Stimulated activated CD8-positive, alpha-beta memory T cell treated with anti-CD3 and anti-CD28 coated beads, Interleukin-15, amount 100 ng/mL, for 1 hour (primary cell): ENCODE measurements at regions not wholly inside any gene's neighbourhood (a gene's known extent, or its start where the extent isn't known, plus 50 kb on each side); places are given as distances from the start of the nearest gene placed in this dataset.
"Not testable (repeated sequence)": the region's sequence is repeated elsewhere in the genome, so short reads cannot be mapped to it uniquely, and the experiment has no call there.

Source experiments
- DNase-seq: peaks from one replicate; pipeline ENCODE4 v3.0.0-alpha.2; 2020; ENCODE audit warnings: low read depth

DNA sequence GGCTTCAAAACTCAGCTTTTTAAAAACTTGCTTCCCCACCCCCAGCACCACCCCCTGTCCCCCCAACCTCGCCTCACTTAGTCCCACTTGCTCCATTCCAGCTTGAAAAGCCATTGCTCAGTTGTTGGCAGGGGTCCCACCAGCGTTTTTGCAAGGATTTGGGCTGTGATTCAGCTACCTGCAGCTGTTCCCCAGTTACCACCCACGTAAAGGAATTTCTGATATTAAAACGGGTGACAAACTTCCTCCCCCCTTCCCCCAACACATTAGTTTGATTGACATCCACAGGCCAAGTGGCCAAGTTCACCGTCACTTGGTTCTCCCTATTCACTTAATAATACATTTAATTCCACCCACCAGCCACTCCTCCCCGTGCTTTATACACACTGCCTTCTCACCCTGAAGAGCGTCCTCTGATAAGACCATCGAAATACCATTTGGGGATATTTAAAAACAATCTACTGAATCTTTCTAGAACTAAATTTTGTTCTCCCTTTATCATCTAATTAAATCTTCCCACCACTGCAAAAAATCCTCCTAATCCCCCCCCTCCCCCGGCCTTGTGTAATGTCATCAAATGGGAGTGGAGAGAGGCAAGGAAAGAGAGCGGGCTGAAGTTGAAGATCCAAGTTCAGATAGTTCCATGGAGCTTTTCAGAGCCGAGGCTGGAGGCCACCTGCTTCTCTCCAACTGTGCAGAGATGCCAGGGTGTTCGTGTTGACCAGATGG is 55.1 kb downstream of the SOX9 start:
- no peak for DNase-seq

DNA sequence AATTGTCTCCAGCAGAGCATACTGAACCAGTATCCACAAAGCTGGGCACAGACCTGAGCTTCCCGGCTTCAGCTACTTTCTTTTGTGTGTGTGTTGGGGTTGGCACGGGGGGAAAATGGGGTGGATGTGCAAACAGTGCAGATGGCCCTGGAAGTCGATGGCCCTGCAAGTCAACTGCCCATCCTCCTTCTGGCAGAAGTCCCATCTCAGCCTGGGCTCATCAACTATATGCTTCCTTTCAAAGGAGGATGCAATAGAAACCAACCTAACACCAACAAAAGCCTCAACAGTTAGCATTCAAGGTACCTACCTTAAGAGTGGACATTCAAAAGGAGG is 55.7 kb downstream of the SOX9 start:
- no peak for DNase-seq

DNA sequence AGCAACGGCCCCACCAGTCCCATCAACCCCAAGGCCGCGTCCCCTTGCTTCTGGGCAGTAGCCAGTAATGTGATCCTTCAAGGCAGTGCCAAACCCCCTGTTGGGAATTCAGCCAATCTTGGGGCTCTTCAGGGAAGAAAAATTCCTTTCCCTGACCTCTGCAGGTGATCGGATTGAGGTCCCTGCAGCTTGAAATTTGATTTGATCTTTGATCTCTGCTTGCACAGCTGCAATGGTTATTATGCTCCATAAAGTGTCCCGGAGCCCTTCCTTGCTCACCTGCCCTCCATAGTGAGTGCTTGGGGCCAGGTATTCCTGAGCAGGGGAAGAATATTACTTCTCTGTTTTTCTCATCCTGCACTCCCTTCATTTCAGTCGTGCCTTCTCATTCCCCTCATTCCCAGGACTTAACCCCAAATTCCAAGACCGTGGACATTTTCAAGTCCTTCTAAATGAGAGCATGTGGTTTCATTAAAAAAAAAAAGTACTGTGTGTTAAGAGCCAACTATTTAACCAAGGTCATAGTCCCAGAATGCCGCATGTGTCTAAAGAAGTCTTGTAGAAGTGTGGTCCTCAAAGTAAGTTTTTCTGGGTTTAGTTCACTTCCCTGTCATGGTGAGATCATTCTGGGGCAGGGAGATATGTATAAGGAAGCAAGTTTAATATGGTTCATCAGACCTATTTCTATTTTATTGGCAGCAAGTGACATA is 56.3 kb downstream of the SOX9 start:
- DNase-seq: no peak

DNA sequence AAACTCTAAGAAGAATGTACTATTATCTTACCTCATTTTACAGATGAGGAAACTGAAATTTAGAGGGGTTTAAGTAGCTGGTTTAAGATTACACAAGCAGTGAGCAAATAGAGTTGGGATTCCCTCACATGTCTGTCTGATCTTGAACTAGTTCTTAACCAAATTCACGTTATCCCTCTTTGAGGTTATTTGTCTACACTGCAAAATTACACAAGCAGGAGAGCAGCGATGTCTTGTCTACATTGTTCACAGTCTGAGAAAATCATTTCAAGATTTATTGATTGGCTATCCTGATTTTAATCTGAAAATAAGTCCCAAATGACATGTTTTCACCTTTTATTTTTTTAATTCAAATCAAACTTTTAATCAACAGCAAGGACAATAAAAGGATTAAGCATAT is 56.9 kb downstream of the SOX9 start:
- no peak for DNase-seq

DNA sequence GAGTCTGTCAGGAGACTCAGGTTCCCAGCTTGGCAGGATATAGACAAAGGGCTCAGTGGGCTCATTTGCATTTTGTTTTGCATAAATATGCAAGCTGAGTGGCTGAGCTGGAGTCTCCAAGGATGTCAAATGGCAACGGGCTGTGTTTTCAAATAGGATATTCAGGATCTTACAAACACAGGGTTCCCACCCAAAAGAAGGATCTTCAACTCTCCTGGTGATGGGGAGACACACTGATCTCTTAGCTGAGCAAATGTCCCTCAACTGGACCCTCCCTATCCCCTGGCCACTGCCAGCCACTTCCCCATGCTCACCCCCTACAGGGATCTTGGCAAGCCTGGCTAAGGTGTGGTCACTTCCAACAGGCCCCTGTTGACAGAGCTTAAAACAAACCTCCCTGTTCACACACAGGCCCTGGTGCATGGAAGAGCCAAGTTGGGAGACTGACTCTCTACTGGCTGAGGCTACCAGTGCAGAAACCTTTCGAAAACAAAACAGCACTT is 61.6 kb downstream of the SOX9 start:
- DNase-seq: no peak

DNA sequence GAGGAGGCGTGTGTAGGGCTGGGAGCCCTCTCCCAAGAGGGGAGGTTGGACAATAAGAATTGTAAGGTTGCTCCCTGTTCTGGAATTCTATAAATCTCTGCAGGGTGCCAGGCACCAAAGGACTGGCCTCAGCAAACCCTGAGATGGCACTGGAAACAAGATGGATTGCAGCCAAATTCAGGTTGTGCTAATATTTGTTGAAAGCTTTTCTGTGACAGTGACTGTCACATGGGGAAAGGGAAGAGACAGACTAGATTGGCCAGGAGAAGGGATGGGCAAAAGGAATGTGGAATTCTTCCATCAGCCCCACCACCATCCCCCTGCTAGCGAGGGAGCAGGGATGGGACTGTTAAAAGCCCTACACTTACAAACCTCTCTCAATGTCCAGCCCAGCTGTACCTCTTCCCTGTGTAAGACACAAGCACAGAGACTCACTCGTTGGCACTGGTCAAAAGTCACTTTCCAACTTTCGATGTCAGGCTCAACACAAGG is 62.4 kb downstream of the SOX9 start:
- DNase-seq: no peak

DNA sequence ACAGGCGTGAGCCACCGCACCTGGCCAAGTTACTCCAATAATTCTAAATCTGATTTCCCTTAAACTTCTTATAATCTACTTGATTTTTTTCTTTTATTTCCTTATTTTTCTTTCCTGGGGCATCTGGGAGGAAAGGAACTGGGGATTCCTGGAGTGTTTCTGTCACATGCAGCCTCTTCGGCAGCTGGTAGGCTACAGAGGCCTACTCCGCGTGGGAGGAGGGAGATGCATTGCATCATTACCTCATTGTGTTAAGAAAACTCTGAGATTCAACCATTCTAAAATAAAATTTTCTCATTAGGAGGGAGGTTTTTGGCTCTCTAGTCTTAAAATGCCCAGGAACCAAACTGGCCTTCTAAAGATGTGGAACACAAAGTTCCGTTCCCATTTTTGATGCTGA is 64.0 kb downstream of the SOX9 start:
- no peak for DNase-seq

DNA sequence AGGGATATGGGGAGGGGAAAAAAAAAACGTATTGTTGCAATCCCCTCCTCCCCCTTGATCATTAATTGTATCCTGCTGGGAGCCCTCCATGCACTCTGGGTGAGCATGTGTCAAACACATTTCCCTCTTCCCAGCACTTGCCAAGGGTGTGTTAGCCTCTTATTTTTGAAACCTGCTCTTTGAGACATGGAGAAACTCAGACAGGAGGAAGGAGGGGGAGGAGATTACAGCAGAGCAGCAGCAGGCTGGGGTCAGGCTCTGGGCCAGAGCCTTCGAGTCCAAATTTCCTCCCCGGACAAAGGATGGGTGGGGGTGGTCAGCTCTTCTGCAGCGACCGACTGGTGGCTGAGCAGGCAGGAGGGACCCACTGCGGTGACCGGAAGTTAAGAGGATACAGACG is 64.7 kb downstream of the SOX9 start:
- DNase-seq: no peak

DNA sequence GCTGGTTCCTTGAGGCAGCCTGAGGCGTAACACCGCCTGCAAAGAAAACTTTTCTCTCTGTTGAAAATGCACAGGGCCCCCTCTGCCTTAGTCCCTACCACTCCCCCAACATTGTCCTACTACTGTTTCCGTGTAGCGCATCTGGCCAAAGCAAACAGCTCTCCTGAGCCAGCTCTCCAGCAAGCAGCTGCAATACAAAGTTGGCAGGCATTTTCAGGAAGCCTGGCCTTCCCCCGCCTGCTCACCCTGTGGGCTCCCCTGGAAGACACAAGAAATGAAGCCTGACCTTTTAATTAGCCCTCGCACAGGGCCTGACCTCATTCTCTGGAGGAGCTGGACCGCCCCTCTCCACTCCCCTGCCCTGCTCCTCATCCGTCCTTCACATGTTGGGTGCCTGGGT is 66.7 kb downstream of the SOX9 start:
- no peak for DNase-seq

DNA sequence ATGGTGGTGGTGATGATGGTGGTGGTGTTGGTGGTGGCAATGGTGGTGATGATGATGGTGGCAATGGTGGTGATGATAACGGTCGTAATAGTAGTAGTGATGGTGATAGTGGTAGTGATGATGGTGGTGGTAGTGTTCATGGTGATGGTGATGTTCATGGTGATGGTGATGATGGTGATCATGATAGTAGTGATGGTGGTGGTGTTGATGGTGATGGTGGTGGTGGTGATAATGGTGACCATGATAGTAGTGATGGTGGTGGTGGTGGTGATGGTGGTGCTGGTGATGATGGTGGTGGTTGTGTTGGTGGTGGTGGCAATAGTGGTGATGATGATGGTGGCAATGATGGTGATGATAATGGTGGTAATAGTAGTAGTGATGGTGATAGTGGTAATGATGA is 68.0 kb downstream of the SOX9 start:
- DNase-seq: no peak

DNA sequence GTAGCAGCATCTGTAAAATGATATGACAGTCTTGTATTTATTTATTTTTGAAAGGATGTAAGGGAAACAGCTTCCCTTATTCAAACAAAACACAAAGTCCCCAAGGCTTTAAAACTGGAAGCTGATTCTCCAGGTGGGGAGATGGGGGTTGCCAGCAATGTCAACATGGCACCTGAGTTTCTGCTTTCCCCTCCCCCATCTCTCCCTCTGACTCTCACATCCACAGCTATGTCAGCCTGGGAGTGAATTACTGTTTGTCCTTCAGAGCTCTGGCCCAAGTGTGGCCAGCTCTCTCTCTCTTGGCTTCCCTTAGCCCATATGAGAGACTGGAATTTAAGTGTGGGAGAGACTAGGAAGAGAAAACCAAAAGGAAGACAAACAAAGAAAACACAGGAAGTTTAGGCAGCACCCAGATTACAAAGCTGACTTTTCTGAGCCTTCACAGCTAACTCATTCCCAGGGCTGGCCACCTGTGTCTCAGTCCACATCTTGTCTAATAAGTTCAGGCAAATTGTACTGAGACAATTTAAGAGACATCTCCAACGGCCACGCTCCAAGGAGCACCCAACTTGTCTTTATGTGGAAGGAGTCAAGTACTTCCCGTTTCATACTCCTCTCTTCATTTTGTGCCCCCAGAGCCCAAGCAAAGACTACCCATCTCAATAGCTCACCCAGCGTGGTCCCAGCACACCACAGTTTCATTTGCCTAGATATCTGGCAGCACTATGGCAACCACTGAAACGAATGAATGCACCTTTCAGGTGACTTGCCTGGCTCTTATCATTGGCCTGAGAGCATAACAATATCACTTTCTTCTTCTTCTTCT is 69.2 kb downstream of the SOX9 start:
- no peak for DNase-seq

DNA sequence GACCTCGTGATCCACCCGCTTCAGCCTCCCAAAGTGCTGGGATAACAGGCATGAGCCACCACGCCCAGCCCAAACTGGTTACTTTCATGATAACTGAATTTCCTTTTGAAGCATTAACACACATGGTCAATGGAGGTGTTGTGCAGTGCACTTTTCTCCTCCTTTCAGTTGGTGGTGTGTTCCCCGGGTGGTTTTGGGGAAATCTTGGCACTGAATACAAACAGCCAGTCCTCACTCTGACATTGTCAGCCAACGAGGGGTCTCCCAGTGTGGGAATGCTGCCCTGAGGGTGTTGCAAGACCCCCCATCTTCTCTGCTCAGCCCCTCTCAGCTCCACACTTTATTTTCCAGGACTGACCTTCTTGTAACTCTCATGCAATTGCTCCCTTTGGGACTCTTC is 70.5 kb downstream of the SOX9 start:
- no peak for DNase-seq

DNA sequence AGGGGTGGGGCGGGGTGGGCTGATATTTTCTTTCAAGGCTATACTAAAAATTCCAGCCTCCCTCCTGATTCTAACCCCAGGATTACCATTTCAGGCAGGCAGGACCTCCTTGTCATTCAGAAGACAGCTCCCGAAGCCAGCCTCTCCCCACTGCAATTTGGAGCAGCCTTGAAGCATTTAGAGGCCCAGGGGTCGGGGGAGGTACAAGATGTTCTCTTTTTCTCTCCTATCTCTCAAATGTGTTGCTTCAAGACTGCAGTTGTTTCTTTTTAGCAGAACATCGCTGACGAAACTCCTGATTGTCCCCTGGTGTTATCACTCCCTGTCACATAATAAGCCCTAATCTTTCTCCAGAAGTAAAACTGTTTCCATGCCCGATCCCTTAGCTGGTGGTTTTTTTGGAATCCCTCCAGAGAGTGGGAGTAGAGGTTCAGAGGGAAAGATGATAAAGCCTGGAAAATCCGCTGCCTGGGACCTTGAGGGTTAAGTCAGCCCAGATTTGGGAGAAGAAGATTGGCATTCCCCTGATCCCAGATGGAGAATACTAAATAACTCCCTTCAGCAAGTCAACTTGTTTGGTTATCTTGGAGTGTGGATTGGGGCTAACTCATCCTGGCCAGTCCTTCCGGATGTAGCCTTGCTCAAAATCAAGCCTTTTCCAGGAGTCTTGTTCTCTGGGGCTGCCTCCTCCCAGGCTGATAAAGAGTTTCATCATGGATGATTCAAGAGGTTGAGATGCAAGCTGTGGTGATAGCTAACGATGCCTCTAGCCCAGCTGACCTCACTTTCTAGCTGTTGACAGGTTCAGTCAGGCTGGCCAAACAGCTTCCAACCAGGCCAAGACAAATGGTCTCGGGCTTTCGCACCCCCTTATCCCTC is 71.3 kb downstream of the SOX9 start:
- DNase-seq: no peak

DNA sequence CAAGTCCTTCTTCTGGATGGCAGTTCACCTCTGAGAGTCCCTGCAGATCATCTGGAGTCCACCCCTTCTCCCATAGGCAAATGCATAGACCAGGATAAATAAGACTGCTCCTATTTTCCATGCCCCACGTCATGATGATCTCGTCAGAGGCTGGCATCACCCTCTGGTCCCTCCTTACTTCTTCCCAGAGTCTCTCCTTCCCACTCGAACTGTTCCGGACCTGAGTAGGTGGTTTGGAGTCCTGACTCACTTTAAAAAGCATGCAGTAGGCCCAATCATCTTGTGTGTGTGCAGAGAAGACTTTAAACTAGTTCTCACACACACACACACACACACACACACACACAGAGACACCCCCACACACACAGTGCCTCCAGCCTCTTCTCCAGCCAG is 72.0 kb downstream of the SOX9 start:
- DNase-seq: no peak

DNA sequence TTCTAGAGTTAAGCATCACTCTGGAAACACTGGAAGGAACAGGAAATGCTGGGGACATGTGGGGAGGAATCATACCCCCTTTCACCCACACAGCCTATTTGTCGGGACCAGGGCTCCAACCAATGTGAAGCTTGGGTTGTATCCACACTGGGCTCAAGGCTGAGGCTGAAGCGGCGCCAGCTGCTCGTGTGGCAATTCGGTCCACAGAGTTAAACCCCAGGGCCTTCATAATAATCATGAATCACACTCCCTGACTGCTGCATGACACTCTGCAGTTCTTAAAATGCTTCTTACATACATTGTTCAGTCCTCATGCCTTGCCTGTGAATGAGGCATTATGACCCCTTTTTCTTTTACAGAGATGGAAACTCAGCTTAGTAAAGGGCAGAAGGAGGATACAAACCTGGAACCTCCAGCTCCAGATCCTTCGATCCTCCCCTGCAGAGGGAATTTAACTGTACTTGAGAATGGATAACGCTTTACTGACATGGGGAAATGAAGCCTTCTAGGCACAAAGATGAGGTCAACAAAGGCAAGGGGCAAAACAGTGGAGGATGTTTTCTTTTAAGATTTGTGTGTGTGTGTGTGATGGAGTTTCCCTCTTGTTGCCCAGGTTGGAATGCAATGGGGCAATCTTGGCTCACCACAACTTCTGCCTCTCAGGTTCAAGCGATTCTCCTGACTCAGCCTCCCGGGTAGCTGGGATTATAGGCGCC is 72.7 kb downstream of the SOX9 start:
- no peak for DNase-seq

DNA sequence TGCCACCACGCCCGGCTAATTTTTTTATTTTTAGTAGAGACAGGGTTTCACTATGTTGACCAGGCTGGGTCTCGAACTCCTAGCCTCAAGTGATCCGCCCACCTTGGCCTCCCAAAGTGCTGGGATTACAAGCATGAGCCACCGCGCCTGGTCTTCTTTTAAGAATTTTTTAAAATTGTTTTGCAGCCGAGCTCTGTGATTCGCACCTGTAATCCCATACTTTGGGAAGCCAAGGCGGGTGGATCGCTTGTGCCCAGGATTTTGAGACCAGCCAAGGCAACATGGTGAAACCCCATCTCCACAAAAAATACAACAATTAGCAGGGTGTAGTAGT is 73.3 kb downstream of the SOX9 start:
- not testable (repeated sequence) for DNase-seq

DNA sequence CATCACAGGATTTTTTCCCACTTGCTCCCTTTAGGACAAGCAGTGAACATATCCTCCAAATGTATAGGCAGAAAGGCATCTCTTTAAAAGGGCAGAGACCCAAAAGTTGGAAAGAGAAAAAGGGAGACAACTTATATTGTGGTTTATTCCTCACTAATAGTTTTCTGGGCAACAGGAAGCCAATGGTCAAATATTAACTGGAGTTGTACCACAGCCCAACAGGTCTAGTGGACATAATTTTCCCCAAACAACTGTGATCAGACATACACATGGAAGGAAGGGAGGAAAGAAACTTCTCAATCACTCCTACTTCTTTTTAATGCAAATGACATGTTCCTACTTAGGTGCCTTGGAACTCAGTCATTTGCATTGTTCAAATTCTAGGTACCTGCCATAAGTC is 78.4 kb downstream of the SOX9 start:
- DNase-seq: no peak

DNA sequence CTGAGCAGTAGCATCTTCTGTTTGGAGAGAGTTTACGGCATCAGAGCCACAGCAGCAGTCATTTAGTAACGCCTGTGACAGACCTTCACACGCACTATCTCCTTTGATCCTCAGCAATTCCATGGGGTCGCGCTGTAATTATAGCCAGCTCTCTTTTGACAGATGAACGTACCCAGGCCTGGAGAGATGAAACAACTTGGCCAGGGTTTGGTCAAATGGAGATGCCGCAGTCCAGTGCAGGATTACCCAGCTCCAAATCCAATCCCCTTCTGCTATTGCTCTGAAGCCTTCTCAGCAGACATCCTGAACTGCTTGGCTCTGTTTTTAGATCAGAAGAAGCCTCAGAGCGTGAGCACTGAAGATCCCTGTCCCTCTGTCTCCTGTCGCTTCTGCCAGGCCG is 83.9 kb downstream of the SOX9 start:
- DNase-seq: no peak

DNA sequence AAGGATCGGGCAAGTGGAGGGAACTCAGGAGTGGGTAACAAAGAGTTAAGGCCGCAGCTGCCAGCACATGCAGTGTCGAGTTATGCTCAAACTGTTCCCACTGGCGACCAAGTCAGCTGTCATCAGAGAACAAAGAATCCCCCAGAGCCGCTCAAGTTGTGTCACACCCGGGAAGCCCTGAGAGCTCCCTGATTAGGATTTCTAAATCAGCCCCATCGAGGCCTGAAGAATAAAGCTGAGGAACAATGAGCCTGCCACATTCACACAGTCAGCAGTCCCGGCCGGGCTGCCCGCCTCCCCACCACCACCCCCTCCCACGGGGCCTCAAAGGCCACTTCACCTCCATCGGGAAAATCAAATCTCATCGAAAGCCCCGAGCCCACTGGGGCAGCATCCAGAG is 84.5 kb downstream of the SOX9 start:
- no peak for DNase-seq

DNA sequence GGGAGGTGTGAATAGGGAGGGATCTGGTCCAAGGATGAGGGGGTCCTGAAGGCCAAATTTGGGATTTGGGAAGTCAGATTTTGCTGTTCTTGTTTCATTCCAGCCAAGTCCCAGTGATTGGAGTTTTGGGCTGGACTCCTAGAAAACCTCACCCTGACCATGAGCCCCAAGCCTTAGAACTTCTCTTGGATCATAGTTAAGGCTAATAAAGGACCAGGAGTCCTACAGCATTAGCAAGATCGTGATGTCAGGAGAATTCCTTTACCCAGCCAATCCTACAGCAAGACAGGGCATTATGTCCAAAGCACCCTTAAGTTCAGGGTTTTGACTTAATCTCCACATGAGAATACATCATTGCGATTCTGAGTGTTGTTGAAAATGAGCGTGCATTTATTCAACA is 85.0 kb downstream of the SOX9 start:
- no peak for DNase-seq

DNA sequence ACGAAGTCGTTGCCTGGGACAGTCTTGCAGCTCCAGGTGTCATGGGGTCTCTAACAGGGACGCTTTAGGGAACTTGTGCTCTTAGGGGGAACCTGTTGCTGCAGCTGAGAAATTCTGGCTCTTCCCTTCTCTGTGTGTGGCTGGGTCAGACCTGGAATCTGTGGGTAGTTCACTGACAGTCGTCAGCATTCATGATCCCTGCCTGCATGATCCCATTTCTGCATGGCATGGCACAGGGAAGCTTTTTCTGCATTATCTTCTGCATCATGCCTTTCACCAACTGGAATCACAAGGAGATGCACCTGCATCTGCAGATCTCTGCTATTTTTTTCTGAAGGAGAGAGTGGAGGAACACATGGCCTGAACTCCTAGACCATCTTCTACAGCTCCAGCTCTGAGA is 85.6 kb downstream of the SOX9 start:
- DNase-seq: no peak
